ENCODE measurements at regions not wholly inside any gene's neighbourhood (a gene's known extent, or its start where the extent isn't known, plus 50 kb on each side); places are given as distances from the start of the nearest gene placed in this dataset.

GRCh38 chr4:23235628-23236390 lies 543.1 kb downstream of the GBA3 start:
- no peak for DNase-seq

DNA sequence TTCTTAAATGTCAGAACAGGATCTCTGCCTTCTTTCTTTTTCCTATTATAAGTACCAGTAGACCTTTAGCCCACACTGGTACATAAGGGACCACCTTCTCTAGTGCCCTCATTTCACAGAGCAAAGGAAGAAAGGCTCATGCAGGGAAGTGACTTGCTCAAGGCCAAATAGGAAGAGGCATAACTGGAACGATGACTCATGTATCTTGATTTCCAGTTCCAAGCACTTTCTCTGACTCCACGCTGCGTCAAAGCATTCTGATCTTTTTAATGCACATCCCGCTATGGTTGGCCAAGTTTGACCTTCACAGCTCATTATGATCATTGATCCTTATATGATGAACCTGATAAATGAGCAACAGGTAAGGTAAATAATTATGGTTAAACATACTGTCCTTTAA lies 542.0 kb downstream of the GBA3 start:
- no peak for DNase-seq

DNA sequence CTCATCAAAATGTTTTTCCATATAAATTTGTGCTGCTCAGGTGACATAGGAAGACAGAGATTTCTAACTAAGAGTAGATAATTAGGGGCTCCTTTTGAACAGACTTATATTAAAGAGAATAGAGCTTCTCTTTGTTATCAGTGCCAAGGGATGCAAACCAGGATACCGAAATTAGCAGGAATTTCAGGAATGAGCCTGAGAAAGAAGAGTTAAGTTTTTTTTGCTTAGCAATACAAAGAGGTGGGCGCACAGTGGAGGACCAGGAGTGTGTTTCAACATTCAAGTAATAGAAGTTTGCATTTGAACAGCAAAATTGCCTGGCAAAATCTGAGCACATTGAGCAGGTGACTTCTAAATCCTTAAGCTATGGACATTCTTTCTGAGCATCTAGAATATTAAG lies 541.3 kb downstream of the GBA3 start:
- DNase-seq = no peak

GRCh38 chr4:23233596-23233995 lies 540.9 kb downstream of the GBA3 start:
- no peak for DNase-seq

DNA sequence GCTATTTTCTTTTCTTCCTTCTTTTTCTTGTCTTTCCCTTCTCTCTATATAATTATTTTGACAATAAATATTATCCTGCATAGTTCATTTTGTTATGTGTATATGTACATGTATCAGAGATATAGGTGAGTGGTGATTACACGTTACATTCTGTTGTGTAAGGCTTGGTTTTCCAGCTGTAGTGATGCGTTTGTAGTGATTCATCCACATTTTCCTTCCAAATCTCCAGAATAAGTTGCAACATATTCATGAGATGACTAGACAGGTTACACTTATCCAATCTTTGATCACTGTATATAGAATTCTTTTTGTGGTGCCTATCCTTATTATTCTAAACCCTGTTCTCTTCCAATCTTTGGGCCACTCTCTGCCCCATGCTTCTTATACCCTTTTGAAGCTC lies 540.2 kb downstream of the GBA3 start:
- no peak for DNase-seq

- DNase-seq = no peak
Observed at GRCh38 chr4:23225564-23225963, 532.8 kb downstream of the GBA3 start.

DNA sequence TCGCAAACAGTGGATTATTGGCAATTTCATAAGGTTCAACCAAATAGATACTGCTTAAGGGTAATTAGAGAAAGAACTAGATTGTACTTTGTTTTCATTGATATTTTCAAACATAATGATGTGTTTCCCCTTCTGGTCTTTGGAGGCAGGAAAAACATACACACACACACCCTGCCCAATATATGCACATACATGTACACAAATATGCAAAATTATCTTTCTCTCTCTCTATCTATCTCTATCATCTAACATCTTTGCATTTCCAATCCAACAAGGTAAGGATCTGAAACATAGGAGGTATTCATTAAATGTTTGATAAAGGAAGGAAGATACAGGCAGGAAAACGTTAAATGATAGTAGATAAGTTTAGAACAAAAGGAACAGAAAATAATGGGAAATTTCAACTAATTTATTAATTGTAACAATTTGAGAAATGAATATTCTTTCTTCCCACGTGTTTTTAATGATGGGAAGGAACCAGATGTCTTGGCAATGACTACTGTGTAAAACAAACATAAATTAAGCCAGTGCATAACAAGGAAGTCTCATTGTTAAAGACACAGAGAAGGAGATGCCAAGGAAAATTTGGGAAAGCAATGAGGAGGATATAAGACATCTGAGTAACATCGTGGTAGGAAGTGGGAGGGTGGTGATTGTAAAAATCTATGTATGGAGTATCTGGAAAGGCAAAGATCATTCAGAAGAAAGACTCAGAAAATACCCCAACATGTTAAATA lies 532.1 kb downstream of the GBA3 start:
- no peak for DNase-seq

DNA sequence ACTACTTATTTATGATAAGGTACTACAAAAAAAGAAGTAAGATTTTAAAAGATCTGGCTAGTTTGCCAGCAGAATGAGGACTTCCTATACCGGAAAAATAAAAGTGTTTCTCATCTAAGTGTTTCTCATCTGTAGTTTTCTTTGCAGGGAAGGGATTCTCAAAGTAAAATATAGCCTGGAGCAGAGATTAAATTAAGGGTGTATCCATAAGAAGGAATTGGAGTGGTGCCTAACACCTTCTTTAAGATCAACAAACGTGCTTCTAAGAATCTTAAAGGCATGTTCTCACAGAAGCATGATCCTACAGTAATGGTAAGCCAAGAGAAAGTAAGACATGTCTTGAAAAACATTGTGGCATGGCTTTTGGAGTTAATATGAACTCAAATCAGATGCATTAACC lies 528.2 kb downstream of the GBA3 start:
- DNase-seq = no peak

DNA sequence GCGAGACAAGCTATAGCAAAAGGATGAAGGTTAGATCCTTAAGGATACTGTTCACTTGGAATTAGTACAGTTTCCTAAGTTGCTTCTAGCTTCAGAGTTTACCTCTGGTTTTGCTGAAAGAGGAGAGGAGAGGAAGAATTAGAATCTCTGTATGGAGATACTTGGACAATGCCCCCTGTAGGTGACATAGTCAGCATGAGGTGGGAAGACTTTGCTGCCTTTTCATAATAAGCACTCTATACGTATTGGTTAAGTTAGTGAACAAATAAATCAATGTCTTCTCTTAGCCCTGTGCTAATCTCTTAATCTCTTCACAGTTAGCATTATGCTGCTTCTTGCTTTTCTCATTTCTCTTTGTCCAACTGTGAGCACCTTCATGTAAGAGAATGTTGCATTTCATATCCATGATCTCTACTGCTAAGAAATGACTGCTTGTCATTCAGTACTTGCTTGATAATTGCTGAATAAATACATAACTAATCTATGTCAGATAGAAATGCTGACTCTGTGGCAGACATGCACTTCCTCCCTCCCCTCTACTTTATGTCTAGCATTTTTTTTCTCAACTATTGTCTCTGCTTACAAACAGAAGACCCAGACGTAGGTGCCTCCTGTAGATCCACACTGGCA lies 527.2 kb downstream of the GBA3 start:
- DNase-seq = no peak

- no peak for DNase-seq
Observed at GRCh38 chr4:23213198-23213597, 520.5 kb downstream of the GBA3 start.

DNA sequence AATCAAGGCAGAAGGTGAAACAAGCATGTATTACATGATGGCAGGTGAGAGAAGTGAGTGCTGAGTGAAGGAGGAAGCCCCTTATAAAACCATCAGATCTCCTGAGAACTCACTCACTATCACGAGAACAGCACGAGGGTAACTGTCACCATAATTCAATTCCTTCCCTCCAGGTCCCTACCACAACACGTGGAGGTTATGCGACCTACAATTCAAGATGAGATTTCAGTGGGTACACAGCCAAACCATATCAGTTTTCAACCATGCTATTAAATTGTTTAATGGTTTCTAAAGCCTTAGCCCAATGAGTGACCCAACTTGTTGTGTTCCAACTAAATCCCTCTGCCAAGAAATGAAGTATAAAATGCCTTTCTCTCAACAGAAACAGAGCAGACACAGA lies 519.8 kb downstream of the GBA3 start:
- DNase-seq = no peak

- no peak for DNase-seq
Observed at GRCh38 chr4:23207059-23207458, 514.3 kb downstream of the GBA3 start.

GRCh38 chr4:23202712-23203247 lies 510.0 kb downstream of the GBA3 start:
- DNase-seq = no peak

DNA sequence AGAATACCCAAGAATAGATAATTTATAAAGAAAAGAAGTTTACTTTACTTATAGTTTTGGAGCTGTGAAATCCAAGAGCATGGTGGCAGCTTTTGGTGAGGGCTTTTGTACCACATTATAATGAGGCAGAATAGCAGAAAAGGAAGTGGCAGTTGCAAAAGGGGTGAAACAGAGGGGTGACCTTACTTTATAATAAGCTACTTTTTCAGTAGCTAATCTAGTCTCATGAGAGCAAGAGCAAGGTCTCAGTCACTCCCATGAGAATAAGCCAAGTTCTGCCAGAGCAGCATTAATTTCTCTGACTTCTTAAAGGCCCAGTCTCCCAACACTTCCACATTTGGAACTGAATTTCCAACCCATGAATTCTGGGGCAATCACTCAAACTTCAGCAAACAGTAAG lies 502.0 kb downstream of the GBA3 start:
- DNase-seq = no peak

DNA sequence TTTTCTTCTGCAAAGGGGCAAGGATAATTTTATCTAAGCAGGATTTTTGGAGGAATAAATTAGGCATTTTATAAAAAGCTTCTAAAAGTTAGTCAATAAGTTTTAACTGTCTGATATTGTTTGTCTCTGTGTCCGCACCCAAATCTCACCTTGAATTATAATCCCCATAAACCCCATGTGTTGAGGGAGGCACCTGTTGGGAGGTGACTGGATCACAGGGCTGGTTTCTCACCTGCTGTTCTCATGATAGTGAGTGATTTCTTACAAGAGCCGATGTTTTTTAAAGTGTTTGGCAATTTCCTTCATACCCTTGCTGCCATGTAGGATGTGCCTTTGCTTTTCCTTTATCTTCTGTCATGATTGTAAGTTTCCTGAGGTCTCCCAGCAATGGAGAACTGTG lies 481.4 kb downstream of the GBA3 start:
- no peak for DNase-seq

- DNase-seq = no peak
Observed at GRCh38 chr4:23171976-23172375, 479.2 kb downstream of the GBA3 start.

DNA sequence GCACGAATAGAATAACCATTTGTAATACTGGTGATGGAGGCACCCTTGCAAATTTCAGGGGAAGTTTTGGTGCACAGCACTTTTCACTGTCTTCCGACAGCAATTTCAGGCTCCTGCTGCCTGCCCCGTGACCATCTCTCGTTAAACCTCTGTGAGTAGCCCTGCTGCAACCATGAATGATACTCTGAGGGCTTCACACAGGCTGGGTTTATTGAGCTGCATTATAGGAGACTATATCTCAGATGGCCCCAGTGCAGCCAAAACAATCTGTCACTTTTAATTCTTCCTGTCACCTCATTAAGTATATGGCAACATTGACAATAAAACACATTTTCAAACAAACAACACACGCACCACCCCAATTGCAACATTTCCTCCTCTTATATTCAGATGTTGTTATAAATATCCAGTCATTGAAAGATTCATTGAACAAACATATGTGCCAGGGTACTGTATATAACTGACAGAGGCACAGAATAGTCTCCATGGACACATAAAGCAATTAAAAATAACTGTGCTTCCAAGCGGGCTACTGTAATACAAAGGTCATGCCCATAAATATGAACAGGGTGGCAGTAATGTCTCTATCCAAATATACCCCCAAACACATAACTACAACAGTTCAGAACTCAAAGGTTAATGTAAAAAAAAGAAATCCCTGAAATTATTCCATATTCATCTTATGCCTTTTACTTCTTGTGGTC lies 477.0 kb downstream of the GBA3 start:
- DNase-seq = no peak

DNA sequence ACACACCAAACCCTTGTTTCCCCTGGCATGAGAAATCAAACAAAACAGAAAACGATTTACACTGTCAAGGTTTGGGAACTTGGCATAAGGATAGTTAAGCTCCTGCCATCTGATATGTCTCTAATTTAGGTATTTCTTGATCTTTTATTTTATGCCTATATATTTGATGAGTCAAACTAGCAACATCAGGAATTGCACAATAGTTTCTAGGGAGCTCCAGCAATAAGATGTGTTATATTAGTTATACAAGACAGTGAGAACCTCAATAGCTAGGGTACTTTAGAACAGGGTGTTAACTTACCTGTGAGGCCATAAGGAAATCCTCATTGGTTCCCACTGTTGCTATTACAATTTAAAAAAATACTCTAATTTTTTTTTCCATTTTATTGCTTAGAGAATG lies 474.2 kb downstream of the GBA3 start:
- DNase-seq = no peak

DNA sequence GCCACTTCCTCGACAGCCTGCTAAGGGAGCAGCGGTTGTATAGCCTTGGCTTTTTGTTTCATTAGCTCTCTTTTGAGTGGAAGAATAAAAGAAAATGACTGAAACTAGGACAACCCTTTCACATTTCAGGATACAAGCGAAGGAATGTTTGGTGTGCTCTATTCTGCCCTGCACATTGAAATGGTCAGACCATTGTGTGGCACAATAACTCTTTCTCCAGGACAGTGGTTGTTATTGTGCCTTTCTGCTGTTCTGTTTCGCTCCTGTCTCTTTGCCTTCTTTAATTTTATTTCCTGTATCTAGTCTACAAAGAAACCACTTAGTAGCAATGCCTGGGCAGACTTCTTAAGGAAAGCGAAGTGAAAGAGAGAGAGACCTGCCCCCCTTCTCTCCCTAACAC lies 473.7 kb downstream of the GBA3 start:
- DNase-seq = no peak

- no peak for DNase-seq
Observed at GRCh38 chr4:23165669-23166068, 472.9 kb downstream of the GBA3 start.

- DNase-seq = no peak
Observed at GRCh38 chr4:23163647-23164436, 471.1 kb downstream of the GBA3 start.

GRCh38 chr4:23162275-23162674 lies 469.5 kb downstream of the GBA3 start:
- no peak for DNase-seq

Data from CD4-positive, alpha-beta T cell treated with Interleukin-4 for 4 hours (primary cell).